ENCODE measurements at regions not wholly inside any gene's neighbourhood (a gene's known extent, or its start where the extent isn't known, plus 50 kb on each side); places are given as distances from the start of the nearest gene placed in this dataset.

- Mint-ChIP-seq H3K27ac (no peak overlapping the region), H3K36me3 (ENCODE audit: low read depth) (no peaks in the 10 kb centered on the region), H3K4me3 (no peak overlapping the region), H3K27me3 (peaks cover 18% of the 10 kb centered on the region), H3K4me1 (peaks cover 12% of the 10 kb centered on the region), H3K9me3 (no peaks in the 10 kb centered on the region)
- CTCF ChIA-PET = no interaction called here
- peak; percentile 9 for DNase-seq
- POLR2A ChIA-PET = no interaction called here
Measured at GRCh38 chr3:127489357-127489756, 101.2 kb downstream of the TPRA1 start.

GRCh38 chr3:127488740-127489139 is 101.8 kb downstream of the TPRA1 start:
- DNase-seq = peak; percentile 8
- ChIA-PET CTCF (no interaction called here), POLR2A (no interaction called here)
- H3K27ac Mint-ChIP-seq = no peak overlapping the region
- H3K4me3 Mint-ChIP-seq = no peak overlapping the region
- H3K36me3 Mint-ChIP-seq (ENCODE audit: low read depth) = no peaks in the 10 kb centered on the region
- H3K27me3 Mint-ChIP-seq = peaks cover 18% of the 10 kb centered on the region
- H3K9me3 Mint-ChIP-seq = no peaks in the 10 kb centered on the region
- peaks cover 18% of the 10 kb centered on the region for H3K4me1 Mint-ChIP-seq

GRCh38 chr3:127488141-127488672 is 102.3 kb downstream of the TPRA1 start:
- POLR2A ChIA-PET = no interaction called here
- peaks cover 18% of the 10 kb centered on the region for H3K27me3 Mint-ChIP-seq

GRCh38 chr3:127487196-127487595 is 103.3 kb downstream of the TPRA1 start:
- no peak overlapping the region for H3K4me3 Mint-ChIP-seq
- no peaks in the 10 kb centered on the region for H3K36me3 Mint-ChIP-seq (ENCODE audit: low read depth)
- DNase-seq = peak; percentile 1
- H3K4me1 Mint-ChIP-seq = peaks cover 27% of the 10 kb centered on the region
- POLR2A ChIA-PET = no interaction called here
- H3K9me3 Mint-ChIP-seq = no peaks in the 10 kb centered on the region
- no peak overlapping the region for H3K27ac Mint-ChIP-seq
- H3K27me3 Mint-ChIP-seq = peaks cover 18% of the 10 kb centered on the region
- CTCF ChIA-PET = no interaction called here

More at GRCh38 chr3:127488141-127488672, 102.3 kb downstream of the TPRA1 start:
- Mint-ChIP-seq H3K4me1 (peaks cover 23% of the 10 kb centered on the region), H3K36me3 (ENCODE audit: low read depth) (no peaks in the 10 kb centered on the region), H3K4me3 (no peak overlapping the region), H3K27ac (no peak overlapping the region), H3K9me3 (no peaks in the 10 kb centered on the region)
- peak; percentile 8 for DNase-seq
- CTCF ChIA-PET = no interaction called here

- H3K9me3 Mint-ChIP-seq = no peaks in the 10 kb centered on the region
- no peak overlapping the region for H3K27ac Mint-ChIP-seq
- CTCF ChIA-PET = no interaction called here
Measured at GRCh38 chr3:127486321-127486944, 104.1 kb downstream of the TPRA1 start.

GRCh38 chr3:127485396-127486170 is 105.0 kb downstream of the TPRA1 start:
- no peak overlapping the region for H3K27ac Mint-ChIP-seq
- ChIA-PET CTCF (no interaction called here), POLR2A (no interaction called here)
- peak; percentile 12 for DNase-seq
- peaks cover 19% of the 10 kb centered on the region for H3K27me3 Mint-ChIP-seq
- no peaks in the 10 kb centered on the region for H3K36me3 Mint-ChIP-seq (ENCODE audit: low read depth)
- peaks cover 27% of the 10 kb centered on the region for H3K4me1 Mint-ChIP-seq
- H3K4me3 Mint-ChIP-seq = no peak overlapping the region
- no peaks in the 10 kb centered on the region for H3K9me3 Mint-ChIP-seq

More at GRCh38 chr3:127486321-127486944, 104.1 kb downstream of the TPRA1 start:
- POLR2A ChIA-PET = no interaction called here
- DNase-seq = peak; percentile 8
- Mint-ChIP-seq H3K27me3 (peaks cover 18% of the 10 kb centered on the region), H3K4me3 (no peak overlapping the region), H3K4me1 (peaks cover 27% of the 10 kb centered on the region), H3K36me3 (ENCODE audit: low read depth) (no peaks in the 10 kb centered on the region)

- H3K4me3 Mint-ChIP-seq = no peak overlapping the region
- peaks cover 27% of the 10 kb centered on the region for H3K4me1 Mint-ChIP-seq
- H3K27me3 Mint-ChIP-seq = peaks cover 19% of the 10 kb centered on the region
- peak; percentile 19 for DNase-seq
- CTCF ChIA-PET = interaction anchor here (1.1 kb wide), 1 partner anchor 63 kb away, joined by 3 read pairs; no protein-coding TSS in a partner anchor
- H3K36me3 Mint-ChIP-seq (ENCODE audit: low read depth) = no peaks in the 10 kb centered on the region
- no peak overlapping the region for H3K27ac Mint-ChIP-seq
- POLR2A ChIA-PET = no interaction called here
- H3K9me3 Mint-ChIP-seq = no peaks in the 10 kb centered on the region
Measured at GRCh38 chr3:127484601-127485388, 105.7 kb downstream of the TPRA1 start.

- POLR2A ChIA-PET = no interaction called here
- CTCF ChIA-PET = interaction anchor here (0.6 to 1.1 kb wide), 2 partner anchors 10 to 64 kb away, joined by 3 read pairs; no protein-coding TSS in a partner anchor
- DNase-seq = peak; percentile 61
- peak overlapping the region; percentile 18 for H3K27ac Mint-ChIP-seq
- no peak overlapping the region for H3K4me3 Mint-ChIP-seq
- H3K27me3 Mint-ChIP-seq = peaks cover 20% of the 10 kb centered on the region
- H3K36me3 Mint-ChIP-seq (ENCODE audit: low read depth) = no peaks in the 10 kb centered on the region
- no peaks in the 10 kb centered on the region for H3K9me3 Mint-ChIP-seq
- peaks cover 27% of the 10 kb centered on the region for H3K4me1 Mint-ChIP-seq
Measured at GRCh38 chr3:127483902-127484591, 106.5 kb downstream of the TPRA1 start.

GRCh38 chr3:127483005-127483641 is 107.4 kb downstream of the TPRA1 start:
- H3K4me3 Mint-ChIP-seq = no peak overlapping the region
- H3K36me3 Mint-ChIP-seq (ENCODE audit: low read depth) = no peaks in the 10 kb centered on the region
- H3K27ac Mint-ChIP-seq = no peak overlapping the region
- POLR2A ChIA-PET = no interaction called here
- CTCF ChIA-PET = no interaction called here
- peaks cover 12% of the 10 kb centered on the region for H3K27me3 Mint-ChIP-seq
- H3K4me1 Mint-ChIP-seq = peaks cover 27% of the 10 kb centered on the region
- H3K9me3 Mint-ChIP-seq = no peaks in the 10 kb centered on the region
- no peak for DNase-seq

- ChIA-PET CTCF (interaction anchor here (0.6 kb wide), 1 partner anchor 1006 kb away, joined by 3 read pairs; the partner anchor contains the start of gene ZXDC), POLR2A (no interaction called here)
- Mint-ChIP-seq H3K9me3 (no peaks in the 10 kb centered on the region), H3K4me1 (peaks cover 27% of the 10 kb centered on the region), H3K4me3 (no peak overlapping the region), H3K36me3 (ENCODE audit: low read depth) (no peaks in the 10 kb centered on the region), H3K27ac (no peak overlapping the region), H3K27me3 (peaks cover 11% of the 10 kb centered on the region)
- DNase-seq = no peak
Measured at GRCh38 chr3:127482216-127483004, 108.1 kb downstream of the TPRA1 start.

GRCh38 chr3:127480196-127480954 is 110.2 kb downstream of the TPRA1 start:
- CTCF ChIA-PET = interaction anchor here (0.5 kb wide), 1 partner anchor 1826 kb away, joined by 3 read pairs; no protein-coding TSS in a partner anchor
- DNase-seq = no peak

More at GRCh38 chr3:127480196-127480954, 110.2 kb downstream of the TPRA1 start:
- no peaks in the 10 kb centered on the region for H3K36me3 Mint-ChIP-seq (ENCODE audit: low read depth)
- no peaks in the 10 kb centered on the region for H3K9me3 Mint-ChIP-seq
- no peak overlapping the region for H3K4me3 Mint-ChIP-seq
- peaks cover 24% of the 10 kb centered on the region for H3K4me1 Mint-ChIP-seq
- H3K27ac Mint-ChIP-seq = no peak overlapping the region
- H3K27me3 Mint-ChIP-seq = peaks cover 9% of the 10 kb centered on the region
- POLR2A ChIA-PET = no interaction called here

Data from activated CD4-positive, alpha-beta memory T cell treated with anti-CD3 and anti-CD28 coated beads, Interleukin-2, amount 10 ng/mL, durations not matched to agents 7 days and 5 days (primary cell).